HS-27A (cell line): ENCODE measurements at regions not wholly inside any gene's neighbourhood (a gene's known extent, or its start where the extent isn't known, plus 50 kb on each side); places are given as distances from the start of the nearest gene placed in this dataset.
"Not testable (repeated sequence)": the region's sequence is repeated elsewhere in the genome, so short reads cannot be mapped to it uniquely, and the experiment has no call there.

Experiments
- DNase-seq: peaks from one replicate; pipeline ENCODE4 v3.0.0-alpha.2; 2012; ENCODE audit warnings: low read depth, missing footprints

DNA sequence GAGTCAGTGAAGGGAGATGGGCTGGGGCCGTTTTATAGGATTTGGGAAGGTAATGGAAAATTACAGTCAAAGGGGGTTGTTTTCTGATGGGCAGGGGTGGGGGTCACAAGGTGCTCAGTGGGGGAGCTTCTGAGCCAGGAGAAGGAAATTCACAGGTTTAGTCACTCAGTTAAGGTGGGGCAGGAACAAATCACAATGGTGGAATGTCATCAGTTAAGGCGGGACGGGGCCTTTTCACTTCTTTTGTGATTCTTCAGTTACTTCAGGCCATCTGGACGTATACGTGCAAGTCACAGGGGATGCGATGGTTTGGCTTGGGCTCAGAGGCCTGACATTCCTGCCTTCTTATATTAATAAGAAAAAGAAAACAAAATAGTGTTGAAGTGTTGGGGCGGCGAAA lies 408.5 kb downstream of the TENT5A start:
- not testable (repeated sequence) for DNase-seq

DNA sequence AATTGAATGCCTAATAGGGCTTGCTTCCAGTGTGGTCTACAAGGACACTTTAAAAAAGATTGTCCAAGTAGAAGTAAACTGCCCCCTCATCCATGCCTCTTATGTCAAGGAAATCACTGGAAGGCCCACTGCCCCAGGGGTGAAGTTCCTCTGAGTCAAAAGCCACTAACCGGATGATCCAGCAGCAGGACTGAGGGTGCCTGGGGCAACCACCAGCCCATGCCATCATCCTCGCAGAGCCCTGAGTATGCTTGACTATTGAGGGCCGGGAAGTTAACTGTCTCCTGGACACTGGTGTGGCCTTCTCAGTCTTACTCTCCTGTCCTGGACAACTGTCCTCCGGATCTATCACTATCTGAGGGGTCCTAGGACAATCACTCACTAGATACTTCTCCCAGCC lies 411.5 kb downstream of the TENT5A start:
- no peak for DNase-seq

DNA sequence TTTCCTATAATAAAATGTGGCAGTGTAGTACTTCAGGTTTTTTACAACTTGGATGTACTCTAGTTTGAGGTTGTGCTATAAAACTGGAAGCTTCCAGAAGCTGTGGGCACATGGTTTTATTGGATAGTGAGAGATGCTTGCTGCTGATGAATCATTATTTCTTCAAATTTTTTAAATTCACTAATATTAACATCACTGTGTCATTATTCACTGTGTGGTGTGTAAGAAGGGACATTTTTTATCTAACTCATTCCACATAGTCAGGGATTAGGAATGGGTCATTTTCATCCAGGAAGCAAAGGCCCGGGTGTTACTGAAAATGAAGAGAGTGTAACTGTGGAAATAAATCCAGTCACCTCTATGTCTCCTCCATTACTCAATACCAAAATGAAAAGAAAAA lies 421.0 kb downstream of the TENT5A start:
- DNase-seq, result peak; percentile 19

DNA sequence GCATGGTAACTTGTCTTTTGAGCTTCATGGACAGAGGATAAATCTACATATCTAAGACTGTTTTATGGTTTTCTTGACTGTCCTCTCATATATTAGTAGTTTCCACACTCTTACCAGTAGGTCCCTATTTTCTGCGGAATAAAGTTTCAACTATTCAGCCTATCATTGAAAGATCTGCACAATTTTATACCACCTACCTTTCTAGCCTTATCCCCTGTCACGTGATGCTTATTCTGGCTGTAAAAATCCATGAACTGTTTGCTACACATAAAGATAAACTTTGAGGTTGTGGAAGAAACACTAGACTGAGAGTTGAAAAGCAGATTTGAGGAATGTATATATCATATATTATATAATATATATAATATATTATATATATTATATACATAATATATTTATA lies 423.8 kb downstream of the TENT5A start:
- no peak for DNase-seq

DNA sequence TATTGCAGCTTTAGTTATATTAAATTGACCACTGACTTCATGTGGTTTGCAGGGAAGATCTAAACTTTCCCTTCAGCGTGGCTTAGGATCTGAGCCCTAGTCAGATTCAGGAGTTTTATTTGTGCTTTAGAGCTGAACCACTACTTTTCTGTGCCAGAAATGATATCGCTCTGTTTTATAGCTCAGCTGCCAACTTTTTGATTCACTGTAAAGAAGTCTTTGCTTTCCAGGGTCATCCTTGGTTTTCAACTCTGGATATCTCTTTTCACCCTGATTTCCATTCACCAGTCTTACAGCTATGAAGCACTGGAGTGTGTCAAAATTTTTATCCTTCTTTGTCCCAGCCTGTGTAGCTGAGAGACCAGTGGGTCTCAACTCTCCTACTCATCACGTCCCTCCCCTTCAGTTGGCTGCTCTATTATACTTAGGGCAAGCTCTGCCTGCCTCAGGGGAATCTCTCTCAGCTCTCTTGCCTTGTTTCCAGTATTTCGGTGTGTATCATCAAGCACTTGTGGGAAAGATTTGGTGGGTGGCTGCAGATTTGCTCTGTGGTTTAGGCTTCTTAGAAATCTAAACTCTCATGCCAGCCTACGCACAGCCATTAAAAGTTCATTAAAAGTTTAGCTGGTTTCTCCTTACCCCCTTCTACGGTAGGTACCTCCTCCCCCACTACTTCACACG lies 425.5 kb downstream of the TENT5A start:
- DNase-seq, result no peak

DNA sequence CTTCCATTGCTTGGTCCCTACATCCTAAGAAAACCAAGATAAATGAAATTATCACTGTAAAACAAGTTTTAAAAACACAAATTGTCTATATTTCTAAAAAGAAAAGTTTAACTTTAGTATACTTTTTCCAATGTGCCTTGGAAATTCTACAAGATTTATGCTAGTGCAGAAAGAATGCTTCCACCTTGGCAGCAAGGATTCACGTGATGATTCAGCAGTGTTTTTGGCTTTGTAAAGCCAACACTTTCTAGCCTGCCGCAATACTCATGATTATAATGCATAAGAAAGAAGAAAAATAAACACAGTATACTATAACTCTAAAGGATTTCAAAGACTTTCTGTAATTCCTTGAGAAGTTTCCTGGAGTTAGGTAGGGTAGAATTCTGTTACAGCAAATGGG lies 442.7 kb downstream of the TENT5A start:
- DNase-seq, result no peak

DNA sequence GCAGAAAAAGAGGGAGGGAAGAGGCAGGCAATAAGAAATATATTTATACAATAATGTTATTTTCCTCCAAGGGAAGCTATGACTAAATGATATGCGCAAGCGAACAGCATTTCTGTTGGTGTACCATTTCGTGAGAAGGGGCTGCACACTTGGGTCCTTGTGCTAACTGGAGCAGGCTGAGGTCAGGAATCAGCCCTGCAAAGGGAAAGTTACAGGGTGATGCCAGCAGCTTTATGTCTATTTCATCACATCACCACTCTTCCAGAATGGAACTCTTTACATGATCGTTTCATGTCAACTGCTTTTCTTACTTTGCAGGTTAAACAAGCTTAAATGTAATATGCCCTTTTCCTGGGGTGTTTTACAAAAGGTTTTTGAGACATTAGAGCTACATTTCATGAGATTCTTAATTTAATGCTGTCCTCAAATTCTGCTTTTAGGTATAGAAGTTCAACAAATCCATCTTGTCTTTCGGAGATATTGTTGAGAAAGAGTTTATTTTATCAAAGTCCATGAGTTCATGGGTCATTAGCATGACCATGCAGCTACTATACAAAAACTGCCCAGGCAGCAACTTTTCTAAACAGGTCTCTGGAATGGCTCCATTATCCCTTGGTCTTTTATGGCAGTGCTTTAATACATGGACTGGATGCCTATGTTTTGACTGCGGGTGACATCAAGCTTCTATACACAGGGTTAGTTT lies 443.8 kb downstream of the TENT5A start:
- DNase-seq, result no peak

DNA sequence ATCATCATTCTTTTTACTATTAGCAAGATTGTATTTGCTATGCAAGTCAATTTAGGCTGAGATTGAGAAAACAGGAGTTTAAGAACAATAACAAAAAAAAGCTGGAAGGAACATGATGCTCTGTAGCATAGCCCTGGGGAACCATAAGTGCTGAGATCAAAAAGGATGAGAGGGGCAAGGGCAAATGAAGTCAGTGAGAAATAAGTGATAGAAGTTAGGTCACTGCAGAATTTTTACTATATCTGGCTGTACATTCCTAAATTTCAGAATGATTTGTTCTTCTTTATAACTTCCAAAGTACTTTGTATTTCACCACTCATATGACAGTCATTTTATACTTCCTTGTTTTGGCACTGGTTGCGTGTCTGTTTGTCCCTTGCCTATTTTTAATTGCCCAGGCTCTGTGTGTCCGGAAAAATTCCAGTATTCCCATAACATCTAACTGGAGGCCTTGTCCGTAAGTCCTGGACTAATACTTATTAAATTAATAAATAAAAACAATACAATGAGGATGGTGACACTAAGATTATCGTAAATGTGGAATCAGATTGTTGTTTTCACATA lies 444.7 kb downstream of the TENT5A start:
- no peak for DNase-seq

DNA sequence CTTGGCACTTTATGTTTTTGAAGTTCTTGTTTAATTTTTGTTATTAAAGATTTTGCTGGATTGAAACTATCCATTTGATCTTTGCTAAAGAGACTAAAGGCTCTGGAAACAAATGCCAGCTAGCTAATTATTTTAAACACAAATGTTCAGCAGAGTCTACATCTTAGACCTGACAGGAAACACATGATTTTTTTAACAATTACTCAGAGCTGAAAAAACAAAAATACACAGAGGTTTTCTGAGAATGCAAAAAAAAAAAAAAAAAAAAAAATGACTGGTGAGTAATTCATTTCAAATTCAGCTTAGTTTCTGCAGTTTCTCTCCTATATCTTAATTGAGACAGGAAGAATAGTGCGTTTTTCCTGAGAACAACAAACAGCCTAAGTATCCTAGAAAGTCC lies 448.0 kb downstream of the TENT5A start:
- DNase-seq, result no peak

DNA sequence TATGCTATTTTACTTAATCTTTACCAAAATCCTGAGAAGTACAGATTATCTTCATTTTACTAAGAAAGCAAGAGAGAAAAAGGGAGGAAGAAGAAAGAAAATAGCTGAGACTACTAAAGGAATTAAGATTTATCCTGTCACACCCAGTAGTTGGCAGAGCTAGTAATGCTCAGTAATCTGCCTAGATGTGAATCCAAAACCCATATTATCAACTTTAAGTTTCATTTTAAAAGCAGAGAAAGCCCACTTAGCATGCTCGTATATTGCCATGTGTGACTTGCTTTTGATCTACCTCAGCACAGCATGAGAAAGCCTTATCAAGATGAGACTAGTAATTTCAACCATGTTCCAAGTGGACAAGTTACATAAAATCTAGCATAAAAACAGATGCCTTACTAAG lies 451.5 kb downstream of the TENT5A start:
- DNase-seq, result no peak

DNA sequence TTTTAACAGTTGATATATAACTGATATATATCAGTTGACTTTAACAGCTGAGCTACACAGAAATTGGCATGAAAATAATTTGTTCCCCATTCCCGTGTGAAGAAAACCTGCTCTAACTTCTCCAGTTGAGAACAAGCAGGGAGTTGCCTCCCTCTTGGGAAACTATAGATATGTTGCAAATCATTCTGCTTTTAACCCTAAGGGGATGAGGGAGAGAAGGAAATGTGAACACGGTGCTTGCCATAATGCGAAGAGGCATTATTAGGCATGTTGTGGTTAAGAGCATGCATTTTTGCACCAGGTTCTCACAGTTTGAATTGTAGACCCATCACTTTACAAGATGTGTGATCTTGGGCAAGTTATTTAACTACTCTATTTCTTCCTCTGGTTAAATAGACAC lies 453.7 kb downstream of the TENT5A start:
- no peak for DNase-seq

DNA sequence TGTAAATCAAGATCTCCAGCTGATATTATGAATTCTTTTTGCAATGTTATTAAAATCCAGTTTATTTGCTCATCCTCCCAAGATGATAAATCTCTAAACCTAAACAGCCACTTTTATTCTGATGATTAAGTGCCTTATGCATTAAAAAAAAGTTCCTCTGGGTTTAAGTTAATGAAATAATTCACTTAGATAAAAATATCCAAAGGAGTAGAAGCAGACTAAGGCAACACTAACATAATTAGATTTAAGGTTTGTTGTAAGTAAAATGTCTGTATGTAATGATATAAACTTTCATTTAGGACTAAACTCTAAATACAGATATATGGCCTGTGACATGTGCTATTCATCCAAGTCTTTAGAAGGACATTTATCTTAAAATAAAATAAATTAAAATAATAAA lies 457.2 kb downstream of the TENT5A start:
- DNase-seq, result no peak

DNA sequence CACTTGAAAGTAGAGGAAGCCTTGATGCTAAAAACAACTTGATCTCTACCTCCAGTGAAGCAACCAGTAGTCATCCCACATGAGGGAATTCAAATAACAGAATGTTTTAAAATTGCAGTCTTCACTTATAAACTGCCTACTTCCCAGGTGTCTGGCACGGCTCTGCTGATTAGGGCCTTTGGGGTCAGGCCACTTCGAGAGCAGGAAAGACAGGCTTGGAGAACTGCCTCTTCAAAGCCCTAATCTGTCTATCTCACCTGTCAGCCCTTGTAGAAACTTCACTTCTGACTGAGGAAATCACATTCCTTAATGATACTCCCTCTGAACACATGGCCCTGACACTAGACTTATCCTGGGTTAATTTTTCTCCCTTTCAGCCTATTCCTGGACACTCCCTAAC lies 458.6 kb downstream of the TENT5A start:
- DNase-seq, result no peak

DNA sequence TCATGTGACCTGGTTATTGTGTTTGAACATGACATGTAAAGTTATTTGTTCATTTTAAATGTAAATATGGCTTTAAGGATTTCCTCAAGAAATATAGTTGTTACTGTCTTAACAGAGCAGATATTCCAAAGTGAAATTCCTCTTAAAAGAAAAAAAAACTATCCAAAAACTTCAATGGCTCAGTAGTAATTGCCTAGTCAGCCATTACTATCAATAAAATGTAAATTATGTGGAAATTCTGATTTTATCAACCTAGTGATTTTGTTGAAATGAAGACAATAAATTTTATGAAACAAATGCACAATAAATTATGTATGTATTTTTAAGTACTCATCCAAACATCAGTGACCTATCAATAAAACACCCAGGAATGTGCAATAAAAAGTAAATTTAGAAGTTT lies 463.3 kb downstream of the TENT5A start:
- DNase-seq, result no peak

DNA sequence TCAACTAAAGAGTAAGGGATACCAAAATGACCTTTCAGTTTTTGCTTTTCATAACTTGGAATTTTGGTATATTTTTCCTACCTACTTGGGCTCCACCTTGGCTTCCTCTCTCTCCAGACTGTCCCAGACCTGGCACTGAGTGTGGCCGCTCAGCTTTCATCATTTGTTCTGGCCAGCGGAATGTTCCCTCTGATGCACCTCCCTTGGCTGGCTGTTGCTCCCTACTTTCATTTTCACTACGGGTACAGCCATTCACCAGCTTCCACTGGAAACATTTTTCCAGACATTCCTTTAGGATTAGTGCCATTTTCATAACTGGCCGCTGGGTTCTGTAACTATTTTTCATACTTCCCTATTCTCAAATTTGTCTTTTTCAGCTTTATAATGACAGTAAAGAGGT lies 487.4 kb downstream of the TENT5A start:
- DNase-seq, result no peak

DNA sequence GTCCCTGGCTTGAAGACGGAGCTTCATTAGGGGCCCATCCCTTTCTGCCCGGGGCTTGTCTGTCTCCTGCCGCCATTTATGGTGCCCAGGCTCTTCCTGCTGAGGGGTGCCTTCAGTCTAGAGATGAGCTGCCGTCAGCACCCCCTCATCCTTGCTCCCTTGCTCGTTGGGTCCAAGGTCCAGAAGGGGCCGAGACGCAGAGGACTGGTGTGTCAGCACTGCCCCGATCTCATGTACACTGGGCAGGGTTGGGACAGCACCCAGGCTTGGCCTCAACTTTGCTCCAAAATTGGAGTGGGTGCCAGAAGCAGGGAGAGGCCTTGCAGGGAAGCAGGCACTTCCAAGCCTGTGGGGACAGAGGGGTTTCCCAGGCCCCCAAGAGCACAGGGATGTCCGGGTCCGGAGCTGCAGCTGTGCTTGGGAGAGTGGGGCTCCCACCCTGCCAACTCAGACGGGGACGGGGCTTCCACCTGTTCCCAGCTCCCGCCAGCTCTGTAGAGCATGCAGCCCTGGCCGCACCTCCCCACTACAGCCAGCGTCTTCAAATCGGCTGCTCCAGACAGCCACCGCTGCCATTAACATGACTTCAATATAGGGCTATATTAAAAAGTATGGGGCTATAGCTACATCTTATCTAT lies 488.8 kb downstream of the TENT5A start:
- DNase-seq, result no peak

DNA sequence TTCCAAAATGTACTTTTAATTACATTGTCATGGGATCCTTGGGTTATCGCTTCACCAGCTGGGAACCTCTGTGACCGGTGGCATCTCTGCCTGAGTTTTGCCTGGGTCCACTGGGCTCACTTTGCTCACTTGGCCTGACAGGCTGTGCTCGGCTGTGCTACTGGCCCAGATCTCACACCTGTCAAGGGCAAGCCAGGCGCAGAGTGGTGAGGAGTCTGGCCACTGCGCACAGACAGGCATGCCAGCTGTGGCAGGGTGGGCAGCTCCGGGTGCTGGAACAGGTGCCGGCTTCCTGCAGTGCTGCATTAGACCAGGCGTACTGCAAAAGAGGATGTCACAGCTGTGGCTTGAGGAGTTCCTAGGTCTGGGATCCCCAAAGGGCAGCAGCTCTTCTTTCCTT lies 489.8 kb downstream of the TENT5A start:
- DNase-seq, result no peak

DNA sequence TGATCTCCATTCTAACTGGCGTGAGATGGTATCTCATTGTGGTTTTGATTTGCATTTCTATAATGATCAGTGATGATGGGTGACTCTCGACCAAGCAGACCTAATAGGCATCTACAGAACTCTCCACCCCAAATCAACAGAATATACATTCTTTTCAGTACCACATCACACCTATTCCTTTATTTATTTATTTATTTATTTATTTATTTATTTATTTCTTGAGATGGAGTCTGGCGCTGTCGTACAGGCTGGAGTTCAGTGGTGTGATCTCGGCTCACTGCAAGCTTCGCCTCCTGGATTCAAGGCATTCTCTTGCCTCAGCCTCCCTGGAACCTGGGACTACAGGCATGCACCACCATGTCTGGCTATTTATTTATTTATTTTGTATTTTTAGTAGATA lies 496.3 kb downstream of the TENT5A start:
- not testable (repeated sequence) for DNase-seq

DNA sequence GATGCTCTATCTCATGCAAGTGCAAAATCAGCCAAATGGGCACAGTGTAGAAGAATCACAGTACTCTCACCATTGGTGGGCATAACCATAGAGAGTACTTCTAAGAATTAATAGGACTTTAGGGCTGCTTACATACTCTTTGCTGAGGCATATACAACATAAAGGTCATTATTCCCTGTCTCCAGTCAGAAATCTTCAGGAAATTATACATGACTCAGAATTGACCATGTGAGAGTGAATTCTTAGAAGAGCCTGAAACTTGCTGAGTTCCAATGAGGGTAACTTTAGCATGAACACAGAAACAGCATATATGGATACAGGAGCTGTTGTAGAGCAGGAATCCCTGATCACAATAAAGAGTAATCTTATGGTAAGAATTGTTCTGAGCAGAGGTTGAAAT lies 498.7 kb downstream of the TENT5A start:
- DNase-seq, result no peak

DNA sequence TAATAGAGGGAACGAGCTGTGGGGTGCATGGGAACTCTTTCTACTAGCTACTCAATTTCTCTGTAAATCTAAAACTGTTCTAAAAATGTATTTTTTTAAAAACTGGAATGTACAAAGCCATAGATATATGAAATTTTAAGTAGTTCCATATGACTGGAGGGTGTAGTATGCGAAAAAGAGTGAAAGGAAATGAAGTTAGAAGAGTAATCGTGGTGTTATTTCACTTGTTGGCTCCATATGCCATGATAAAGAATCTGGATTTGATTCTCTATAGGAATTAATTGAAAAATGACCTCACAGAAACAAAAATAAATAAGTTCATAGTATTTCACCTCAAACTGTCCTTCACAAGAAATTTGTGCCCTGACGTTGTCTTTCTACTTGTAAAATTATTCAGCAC lies 500.2 kb downstream of the TENT5A start:
- DNase-seq, result no peak

DNA sequence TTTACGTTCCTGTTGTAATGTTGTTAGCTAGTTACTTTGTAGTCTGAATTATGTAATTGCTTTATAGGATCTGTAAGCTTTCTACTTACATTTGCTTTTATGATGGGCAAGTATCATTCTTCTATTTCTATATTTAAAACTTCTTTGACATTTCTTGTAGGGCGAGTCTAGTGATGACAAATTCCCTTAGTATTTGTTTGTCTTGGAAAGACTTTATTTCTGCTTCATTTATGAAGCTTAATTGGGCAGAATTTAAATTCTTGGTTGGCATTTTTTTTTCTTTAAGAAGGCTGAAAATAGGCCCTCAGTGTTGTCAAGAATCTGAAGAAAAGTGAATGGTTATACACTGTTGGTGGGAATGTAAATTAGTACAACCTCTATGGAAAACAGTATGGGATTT lies 506.3 kb downstream of the TENT5A start:
- DNase-seq, result no peak

DNA sequence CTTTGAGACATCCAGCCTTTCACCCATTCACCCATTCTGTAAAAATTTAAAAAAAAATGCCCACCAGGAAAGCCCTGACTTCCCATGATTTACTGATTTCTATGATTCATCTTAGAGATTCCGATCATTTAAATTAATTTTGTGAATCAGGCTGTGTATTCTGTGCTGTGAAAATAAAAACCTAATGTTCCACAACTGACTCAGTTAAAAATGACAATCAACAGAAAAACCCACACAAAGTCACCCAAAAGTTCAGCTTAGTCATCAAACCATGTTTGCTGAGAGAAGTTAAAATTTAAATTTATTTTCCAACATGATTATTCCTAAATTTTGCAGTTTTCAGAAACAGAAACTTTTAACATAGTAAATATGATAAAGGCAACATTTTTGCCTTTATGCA lies 509.9 kb downstream of the TENT5A start:
- no peak for DNase-seq
